GM10248 (cell line): ENCODE measurements at regions not wholly inside any gene's neighbourhood (a gene's known extent, or its start where the extent isn't known, plus 50 kb on each side); places are given as distances from the start of the nearest gene placed in this dataset.
"Not testable (repeated sequence)": the region's sequence is repeated elsewhere in the genome, so short reads cannot be mapped to it uniquely, and the experiment has no call there.

ENCODE experiments used
- CTCF ChIA-PET: fragments of 300-600 bp; sonication (Branson Sonifier 250); formaldehyde crosslinking; extraction: SDS; loops from one replicate; lab custom pipeline; 2021; ENCODE audit warnings: antibody characterized with exemption; lab: Yijun Ruan, JAX
- POLR2A ChIA-PET: fragments of 350-650 bp; sonication (Branson Sonifier 250); formaldehyde crosslinking; extraction: SDS; loops from one replicate; lab custom pipeline; 2020; ENCODE audit warnings: antibody characterized with exemption; lab: Yijun Ruan, JAX
- DNase-seq: peaks from one replicate; pipeline ENCODE4 v3.0.0; 2012; ENCODE audit errors: extremely low spot score
- CTCF ChIP-seq: IDR thresholded peaks from 2 replicates; pipeline ENCODE4 v1.5.1; 2012; ENCODE audit warnings: mild to moderate bottlenecking, low read depth; ENCODE audit errors: extremely low read depth, missing control alignments, control extremely low read depth

- no peak for TF ChIP-seq CTCF
- ChIA-PET CTCF (interaction anchor here (1.5 kb wide), 1 partner anchor 45 kb away, joined by 4 read pairs; no protein-coding TSS in a partner anchor), POLR2A (no interaction called here)
- DNase-seq = no peak
These were observed 220.3 kb upstream of the HES1 start for GRCh38 chr3:193915613-193916012.

- no peak for TF ChIP-seq CTCF
- CTCF ChIA-PET = interaction anchor here (1.0 to 1.6 kb wide), 3 partner anchors 12 to 43 kb away, joined by 3 to 4 read pairs (median 4); no protein-coding TSS in a partner anchor
- no peak for DNase-seq
- POLR2A ChIA-PET = interaction anchor here (0.6 kb wide), 1 partner anchor 348 kb away, joined by 3 read pairs; no protein-coding TSS in a partner anchor
These were observed 218.8 kb upstream of the HES1 start for GRCh38 chr3:193917158-193917557.

- TF ChIP-seq CTCF = no peak
- ChIA-PET POLR2A (no interaction called here), CTCF (no interaction called here)
- DNase-seq = no peak
These were observed 214.5 kb upstream of the HES1 start for GRCh38 chr3:193921465-193921864.

GRCh38 chr3:193922034-193922774, 213.7 kb upstream of the HES1 start:
- DNase-seq = no peak
- no peak for TF ChIP-seq CTCF
- ChIA-PET POLR2A (no interaction called here), CTCF (interaction anchor here (1.7 kb wide), 1 partner anchor 9 kb away, joined by 4 read pairs; no protein-coding TSS in a partner anchor)

GRCh38 chr3:193923958-193924357, 212.0 kb upstream of the HES1 start:
- POLR2A ChIA-PET, DNase-seq: not testable (repeated sequence)
- CTCF ChIA-PET = interaction anchor here (1.4 kb wide), 1 partner anchor 41 kb away, joined by 4 read pairs; no protein-coding TSS in a partner anchor

- DNase-seq = not testable (repeated sequence)
These were observed 209.9 kb upstream of the HES1 start for GRCh38 chr3:193926071-193926470.

GRCh38 chr3:193927413-193928206, 208.3 kb upstream of the HES1 start:
- POLR2A ChIA-PET, DNase-seq, CTCF ChIA-PET: not testable (repeated sequence)

More at GRCh38 chr3:193926071-193926470, 209.9 kb upstream of the HES1 start:
- CTCF ChIA-PET, POLR2A ChIA-PET: not testable (repeated sequence)
